ENCODE measurements at regions not wholly inside any gene's neighbourhood (a gene's known extent, or its start where the extent isn't known, plus 50 kb on each side); places are given as distances from the start of the nearest gene placed in this dataset.
"Not testable (repeated sequence)": the region's sequence is repeated elsewhere in the genome, so short reads cannot be mapped to it uniquely, and the experiment has no call there.

DNA sequence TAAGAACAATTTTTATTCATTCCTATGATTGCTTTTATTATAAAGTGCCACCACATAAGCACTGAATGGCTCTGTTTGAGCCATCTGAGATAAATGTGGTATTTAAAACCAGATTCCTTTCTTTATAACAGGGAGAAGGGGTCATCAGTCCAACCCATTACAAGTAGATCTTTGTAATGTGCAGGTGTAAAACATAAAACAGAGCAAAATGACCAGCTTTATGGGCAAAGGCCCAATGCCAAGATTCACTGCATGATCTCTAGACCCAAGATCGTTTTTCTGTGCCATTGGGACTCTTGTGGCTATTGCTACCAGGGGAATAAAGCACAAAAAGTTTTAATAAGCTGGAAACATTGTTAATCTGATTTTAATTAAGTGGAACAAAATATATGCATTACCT lies 469.9 kb downstream of the PRR16 start:
- Histone ChIP-seq H3K4me3 (no peak overlapping the region), H3K27ac (no peak overlapping the region), H3K27me3 (no peaks in the 10 kb centered on the region), H3K4me1 (no peaks in the 10 kb centered on the region), H3K36me3 (no peaks in the 10 kb centered on the region), H3K9me3 (no peaks in the 10 kb centered on the region)
- TF ChIP-seq EP300 (IDR thresholded peaks at IDR 0.05) = no peak
- no peak for TF ChIP-seq POLR2AphosphoS5 (IDR thresholded peaks at IDR 0.05)
- no peak for TF ChIP-seq CTCF (IDR thresholded peaks at IDR 0.05)
- TF ChIP-seq POLR2A (IDR thresholded peaks at IDR 0.05) = no peak
- DNase-seq = no peak
- intact Hi-C loops (cut with DNase I) = no loop called here
- 17 to 33% methylated on average over 1 of the region's 1 CpG for WGBS, 2 donors

DNA sequence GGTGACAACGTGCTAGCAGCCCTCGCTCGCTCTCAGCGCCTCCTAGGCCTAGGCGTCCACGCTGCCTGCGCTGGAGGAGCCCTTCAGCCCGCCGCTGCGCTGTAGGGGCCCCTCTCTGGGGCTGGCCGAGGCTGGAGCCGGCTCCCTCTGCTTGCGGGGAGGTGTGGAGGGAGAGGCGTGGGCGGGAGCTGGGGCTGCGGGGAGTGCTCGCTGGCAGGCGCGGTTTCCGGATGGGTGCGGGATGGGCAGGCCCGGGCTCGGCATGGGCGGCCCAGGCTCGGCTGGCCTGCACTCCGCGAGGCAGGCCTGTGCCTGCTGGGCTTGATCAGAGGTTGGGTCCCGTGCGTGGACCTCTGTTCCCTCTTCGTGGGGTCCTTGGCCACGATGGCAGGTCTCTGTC lies 472.6 kb downstream of the PRR16 start:
- Histone ChIP-seq H3K27me3 (no peaks in the 10 kb centered on the region), H3K36me3 (no peaks in the 10 kb centered on the region), H3K4me1 (no peaks in the 10 kb centered on the region), H3K4me3 (no peak overlapping the region), H3K27ac (no peak overlapping the region), H3K9me3 (no peaks in the 10 kb centered on the region)
- no peak for DNase-seq
- intact Hi-C loops (cut with DNase I) = no loop called here
- TF ChIP-seq CTCF (IDR thresholded peaks at IDR 0.05) (no peak), EP300 (IDR thresholded peaks at IDR 0.05) (no peak), POLR2A (IDR thresholded peaks at IDR 0.05) (no peak), POLR2AphosphoS5 (IDR thresholded peaks at IDR 0.05) (no peak)
- WGBS, 2 donors = 89 to 91% methylated on average over 31 of the region's 31 CpGs

DNA sequence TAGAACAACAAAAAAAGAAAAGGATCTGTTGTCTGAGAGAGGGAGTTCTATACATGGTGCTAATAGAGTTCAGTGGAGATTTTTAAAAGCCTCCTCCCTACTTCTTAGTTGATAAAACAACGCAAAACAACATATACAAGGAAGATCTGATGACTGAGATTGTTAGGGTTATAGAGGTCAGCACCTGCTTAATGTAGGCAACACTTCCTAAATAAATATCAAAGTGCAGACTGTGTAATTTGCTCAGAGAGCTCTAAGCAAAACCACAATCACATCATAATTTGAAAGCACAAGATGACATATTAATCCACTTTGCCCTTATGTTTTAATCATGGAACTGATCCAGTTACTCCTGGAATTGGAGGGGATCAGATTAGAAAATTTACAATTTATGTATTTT lies 474.5 kb downstream of the PRR16 start:
- Histone ChIP-seq H3K9me3 (no peaks in the 10 kb centered on the region), H3K4me3 (no peak overlapping the region), H3K36me3 (no peaks in the 10 kb centered on the region), H3K4me1 (peaks cover 0 to 10% (median 8%) of the 10 kb centered on the region in 4 donors), H3K27ac (no peak overlapping the region), H3K27me3 (no peaks in the 10 kb centered on the region)
- no peak for DNase-seq
- intact Hi-C loops (cut with DNase I) = no loop called here
- 8 to 53% methylated on average over 1 of the region's 1 CpG for WGBS, 2 donors
- no peak for TF ChIP-seq POLR2A (IDR thresholded peaks at IDR 0.05)
- no peak for TF ChIP-seq EP300 (IDR thresholded peaks at IDR 0.05)
- no peak for TF ChIP-seq POLR2AphosphoS5 (IDR thresholded peaks at IDR 0.05)
- TF ChIP-seq CTCF (IDR thresholded peaks at IDR 0.05) = no peak

DNA sequence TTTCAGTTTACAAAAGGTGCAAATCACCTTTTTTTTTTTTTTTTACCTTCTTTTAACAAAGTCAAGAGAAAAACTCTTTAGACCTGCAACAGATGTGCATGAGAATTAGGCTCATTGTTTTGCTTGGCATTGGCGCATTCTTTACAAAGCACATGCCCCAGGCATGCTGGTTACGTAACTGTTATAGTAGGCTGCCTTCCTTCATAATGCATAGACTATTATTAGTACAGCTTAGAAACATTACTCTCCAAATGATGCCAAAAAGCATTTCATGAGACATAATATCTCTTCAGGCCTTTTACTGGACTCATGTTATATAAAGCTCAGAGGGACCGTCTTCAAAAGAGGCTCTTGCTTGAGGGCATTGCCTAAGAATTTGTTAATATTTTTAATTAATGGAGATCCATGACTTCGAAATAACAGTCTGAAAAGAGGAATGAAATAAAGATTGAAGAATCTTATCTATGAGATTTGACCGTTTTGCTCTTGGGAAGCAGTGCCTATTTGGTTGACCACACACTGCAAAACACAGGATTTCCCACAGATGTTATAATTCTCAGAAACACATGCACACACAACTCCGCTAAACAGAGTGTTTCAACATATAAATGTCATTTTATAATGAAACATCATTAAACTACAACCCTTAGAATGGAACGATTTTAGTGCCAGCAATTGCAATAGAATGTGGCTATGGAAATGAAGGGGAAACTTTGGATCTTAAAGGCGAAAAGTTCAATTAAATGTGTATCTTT lies 478.7 kb downstream of the PRR16 start:
- intact Hi-C loops (cut with DNase I) = no loop called here
- no peaks in the 10 kb centered on the region for H3K9me3 ChIP-seq
- no peak for DNase-seq
- H3K27ac ChIP-seq = no peak overlapping the region
- no peaks in the 10 kb centered on the region for H3K27me3 ChIP-seq
- WGBS, 2 donors = 78 to 85% methylated on average over 8 of the region's 8 CpGs
- H3K4me1 ChIP-seq = peaks cover 0 to 10% (median 8%) of the 10 kb centered on the region in 4 donors
- no peaks in the 10 kb centered on the region for H3K36me3 ChIP-seq
- H3K4me3 ChIP-seq = no peak overlapping the region
- no peak for TF ChIP-seq CTCF (IDR thresholded peaks at IDR 0.05)
- TF ChIP-seq POLR2AphosphoS5 (IDR thresholded peaks at IDR 0.05) = no peak
- no peak for TF ChIP-seq POLR2A (IDR thresholded peaks at IDR 0.05)
- TF ChIP-seq EP300 (IDR thresholded peaks at IDR 0.05) = no peak

GRCh38 chr5:120949596-120949995 lies 485.5 kb downstream of the PRR16 start:
- H3K27me3 ChIP-seq; intact Hi-C loops (cut with DNase I); H3K4me1 ChIP-seq; H3K36me3 ChIP-seq; H3K27ac ChIP-seq; H3K9me3 ChIP-seq; H3K4me3 ChIP-seq; DNase-seq: not testable (repeated sequence)
- 82% methylated on average over 4 of the region's 4 CpGs for WGBS, 2 donors

GRCh38 chr5:120953445-120953844 lies 489.3 kb downstream of the PRR16 start:
- WGBS, 2 donors = 77 to 78% methylated on average over 2 of the region's 2 CpGs
- H3K27me3 ChIP-seq; H3K27ac ChIP-seq; H3K36me3 ChIP-seq; DNase-seq; H3K4me3 ChIP-seq; intact Hi-C loops (cut with DNase I); H3K9me3 ChIP-seq; H3K4me1 ChIP-seq: not testable (repeated sequence)

All from sigmoid colon (tissue), 6 donors.